ENCODE measurements at regions not wholly inside any gene's neighbourhood (a gene's known extent, or its start where the extent isn't known, plus 50 kb on each side); places are given as distances from the start of the nearest gene placed in this dataset.

- no peak for TF ChIP-seq CTCF (IDR thresholded peaks at IDR 0.05)
- no peak for TF ChIP-seq EP300 (IDR thresholded peaks at IDR 0.05)
- TF ChIP-seq POLR2A (IDR thresholded peaks at IDR 0.05; ENCODE audit: low read depth), result no peak
- TF ChIP-seq POLR2AphosphoS5 (IDR thresholded peaks at IDR 0.05), result no peak
Observed at GRCh38 chr2:189341077-189341476, 100.2 kb upstream of the WDR75 start.

Measured in esophagus muscularis mucosa (tissue), 4 donors.